ENCODE measurements at regions not wholly inside any gene's neighbourhood (a gene's known extent, or its start where the extent isn't known, plus 50 kb on each side); places are given as distances from the start of the nearest gene placed in this dataset.

DNA sequence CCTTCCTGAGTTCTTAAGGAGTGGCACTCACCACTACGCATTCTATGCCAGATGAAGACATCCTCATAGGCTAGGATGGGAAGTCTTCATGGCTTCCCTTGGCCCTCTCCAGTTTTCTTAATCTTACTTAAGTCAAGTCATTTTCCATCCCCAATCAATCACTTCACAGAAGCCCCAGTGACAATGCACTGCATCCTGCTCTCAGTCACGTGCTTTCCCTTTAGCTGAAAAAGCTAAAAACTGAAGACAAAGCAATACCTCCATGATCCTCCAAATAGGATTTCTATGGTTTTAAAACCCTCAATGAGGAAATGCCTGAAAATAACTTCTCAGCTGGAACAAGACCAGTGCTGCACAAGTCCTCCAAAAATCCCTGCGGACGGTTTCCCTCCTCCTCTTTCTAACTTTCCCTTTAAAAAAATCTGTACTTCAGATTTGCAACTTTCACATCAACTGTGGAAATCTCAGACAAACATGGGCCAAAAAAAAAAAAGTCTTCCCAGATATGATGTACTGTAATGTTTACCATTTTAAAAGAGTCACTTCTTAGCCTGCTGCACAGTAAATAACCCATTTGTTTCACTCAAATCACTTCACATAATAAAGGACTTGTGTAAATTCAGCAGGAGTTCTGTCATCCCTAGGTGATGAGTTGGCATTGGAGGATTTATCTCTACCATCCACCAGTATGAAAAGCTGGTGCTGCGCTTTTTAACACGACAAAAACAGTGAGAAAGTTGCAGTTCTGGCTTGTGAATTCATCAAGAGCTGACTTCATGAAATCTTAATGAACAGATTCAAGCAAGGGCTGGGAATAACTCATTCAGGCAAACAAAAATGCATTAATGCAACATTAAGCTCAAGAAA, 590.0 kb upstream of the NOX3 start:
- no peak for DNase-seq (ENCODE audit: low read depth)

DNA sequence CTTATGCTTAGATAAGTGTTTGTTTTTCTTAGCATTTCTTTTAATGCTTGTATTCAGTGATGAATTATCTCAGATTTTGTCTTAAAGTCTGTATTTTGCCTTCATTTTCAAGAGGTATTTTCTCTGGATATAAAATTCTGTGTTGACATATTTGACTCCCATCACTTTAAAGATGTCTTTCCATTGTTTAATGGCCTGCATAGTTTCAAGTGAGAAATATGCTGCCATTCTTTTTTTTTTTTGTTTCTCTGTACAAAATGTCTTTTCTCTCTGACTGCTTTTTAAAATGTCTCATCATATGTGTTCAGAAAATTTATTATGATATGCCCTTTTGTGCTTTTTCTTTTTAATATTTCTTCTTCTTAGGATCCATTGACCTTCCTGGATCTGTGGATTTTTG, 578.0 kb upstream of the NOX3 start:
- DNase-seq (ENCODE audit: low read depth) = no peak

DNA sequence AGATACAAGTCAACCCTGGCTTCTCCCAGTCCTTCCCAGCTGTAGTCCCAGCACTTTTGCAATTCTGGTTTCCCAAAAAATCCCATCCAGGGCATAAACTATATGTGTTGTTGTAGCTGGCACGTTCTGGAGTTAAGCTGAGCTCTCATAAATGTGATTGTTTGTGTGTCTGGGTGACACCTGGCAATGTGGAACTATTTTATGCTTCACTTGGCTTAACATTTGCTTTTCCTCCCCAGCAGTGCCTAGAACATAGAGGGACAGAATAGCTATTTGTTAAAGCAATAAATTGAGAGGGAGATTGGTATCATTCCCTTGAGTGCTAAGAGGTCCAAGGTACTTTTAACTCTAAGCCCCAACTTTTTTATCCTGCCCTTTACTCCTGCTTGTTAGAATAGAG, 575.9 kb upstream of the NOX3 start:
- DNase-seq (ENCODE audit: low read depth) = no peak

DNA sequence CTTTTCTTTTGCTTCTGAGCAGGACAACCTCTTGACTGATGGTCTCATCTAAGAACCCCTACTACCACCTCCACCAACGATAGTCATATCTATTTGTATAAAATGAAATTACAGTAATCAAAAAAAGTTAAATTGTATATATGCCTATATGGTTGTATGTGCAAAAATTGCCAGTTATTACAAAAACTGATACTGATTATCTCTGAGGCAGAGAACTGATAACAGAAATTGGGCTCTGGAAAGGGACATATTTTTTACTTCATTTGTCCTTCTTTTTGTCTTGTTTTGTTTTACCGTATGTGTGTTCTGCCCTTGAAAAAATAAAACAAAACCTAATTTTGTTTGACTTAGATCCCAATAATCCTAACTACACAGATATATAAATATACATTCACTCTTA, 574.4 kb upstream of the NOX3 start:
- no peak for DNase-seq (ENCODE audit: low read depth)

DNA sequence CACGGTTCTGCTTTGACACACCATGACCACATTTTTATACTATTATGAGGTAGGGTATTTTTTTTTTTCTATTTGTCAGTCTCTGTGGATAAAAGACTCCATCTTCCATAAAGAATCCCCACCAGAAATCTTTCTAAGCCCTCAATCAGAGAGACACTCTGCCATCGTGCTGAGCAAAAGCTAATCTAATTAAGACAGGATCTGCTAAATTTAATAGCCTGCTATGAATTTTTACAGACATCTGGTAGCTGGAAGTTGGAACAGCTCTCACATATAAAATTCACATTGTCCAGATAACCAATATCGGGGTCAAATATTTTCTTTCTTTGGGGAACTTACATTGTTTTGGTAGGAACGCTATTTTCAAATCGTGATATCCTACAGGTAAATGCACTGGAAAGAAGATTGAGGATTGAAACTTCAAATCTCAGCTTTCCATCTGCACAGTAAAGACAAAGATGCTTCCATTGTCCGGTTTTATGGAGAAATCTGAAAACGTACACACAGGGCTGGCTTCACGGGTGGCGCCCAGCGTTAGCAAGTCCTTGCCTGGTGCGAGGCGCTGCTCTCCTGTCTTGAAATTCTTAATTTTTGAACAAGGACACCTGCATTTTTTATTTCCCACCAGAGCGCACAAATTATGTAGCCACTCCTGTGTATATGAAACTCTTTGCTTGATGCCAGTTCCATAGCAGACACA, 573.8 kb upstream of the NOX3 start:
- no peak for DNase-seq (ENCODE audit: low read depth)

DNA sequence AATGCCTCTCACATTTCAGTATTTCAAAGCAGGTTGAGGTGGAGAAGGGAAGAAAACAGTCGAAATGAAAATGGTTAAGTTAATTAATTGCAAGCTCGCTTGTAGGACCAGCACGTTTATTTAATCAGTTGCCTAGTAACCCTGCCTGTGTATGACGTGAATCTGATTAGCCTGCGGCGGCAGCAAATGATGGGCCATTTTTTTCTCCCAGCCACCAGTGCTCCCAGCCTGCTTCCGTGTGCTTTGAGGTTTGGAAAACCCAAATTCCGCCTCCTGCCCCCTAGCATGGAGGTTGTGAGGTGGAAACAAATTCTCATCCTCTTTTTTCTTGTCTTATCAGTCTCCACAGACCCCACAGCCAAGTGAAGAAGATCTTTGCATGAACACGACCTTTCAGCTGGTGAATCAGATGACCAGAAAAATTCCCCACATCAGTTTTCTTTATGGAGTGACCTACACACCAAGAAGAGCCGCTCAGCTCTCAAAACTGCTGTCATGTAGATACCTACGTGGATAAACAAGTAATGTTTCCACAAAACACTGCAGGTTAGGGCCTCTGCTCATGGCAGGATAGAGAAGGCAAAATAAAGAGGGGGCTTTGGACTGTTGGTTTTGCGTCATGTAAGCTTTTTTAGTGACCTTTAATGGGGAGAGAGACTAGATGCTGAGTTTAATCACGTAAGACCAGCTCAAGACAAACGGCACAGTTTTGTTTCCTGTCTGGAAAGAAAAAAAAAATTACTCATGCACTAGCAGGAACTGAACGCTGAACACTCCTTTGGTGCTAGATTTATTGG, 572.9 kb upstream of the NOX3 start:
- no peak for DNase-seq (ENCODE audit: low read depth)

DNA sequence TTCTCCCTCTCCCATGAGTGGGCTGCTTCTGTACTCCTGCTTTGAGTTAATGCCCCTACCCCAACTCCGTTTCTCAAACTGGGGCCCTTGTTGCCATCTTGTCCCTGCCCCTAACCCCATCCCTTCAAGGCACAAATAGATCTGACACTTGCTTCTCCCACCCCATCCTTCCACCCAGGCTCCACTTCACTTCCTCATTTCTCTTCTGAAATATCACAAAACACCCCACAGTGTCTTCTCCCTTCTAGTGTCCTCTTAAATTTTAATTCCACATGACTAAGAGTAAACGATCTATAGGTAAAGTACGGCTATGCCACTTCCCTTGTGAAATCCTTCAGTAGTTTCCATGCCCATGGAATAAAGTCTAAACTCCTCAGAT, 571.6 kb upstream of the NOX3 start:
- DNase-seq (ENCODE audit: low read depth) = no peak

DNA sequence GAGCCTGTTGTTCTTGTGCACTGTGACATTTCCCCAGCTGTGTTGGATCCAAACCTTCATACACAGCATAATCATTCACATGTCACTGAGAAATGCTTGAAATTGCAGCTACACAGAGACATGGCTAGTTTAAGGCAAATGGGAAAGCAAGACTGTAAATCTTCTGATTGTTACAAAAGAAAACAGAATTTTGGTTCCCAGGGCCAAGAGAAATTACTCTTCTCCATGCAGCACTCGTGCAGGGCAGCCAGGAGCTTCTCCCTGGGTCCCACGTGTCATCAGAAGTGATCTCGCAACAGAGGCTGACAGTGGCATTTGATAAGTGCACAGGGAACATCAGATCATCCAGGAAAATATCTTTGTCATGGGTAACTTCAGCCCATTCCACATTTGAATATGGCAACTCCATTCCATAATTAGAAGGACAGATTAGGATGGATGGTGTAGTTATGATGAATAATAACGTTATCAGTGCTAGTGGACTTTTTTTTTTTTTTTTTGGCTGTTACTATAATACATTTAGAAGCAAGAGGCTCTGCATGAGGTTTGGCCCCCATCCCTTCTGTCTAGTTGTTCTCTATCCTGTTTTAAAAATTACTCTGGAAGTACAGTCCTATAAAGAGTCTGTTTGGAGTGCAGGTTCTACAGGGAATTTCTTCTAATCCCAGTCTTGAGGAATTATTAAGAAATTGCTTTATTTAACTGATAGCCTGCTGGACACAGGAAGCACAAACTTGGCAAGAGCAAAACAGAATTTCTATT, 571.0 kb upstream of the NOX3 start:
- DNase-seq (ENCODE audit: low read depth) = no peak

DNA sequence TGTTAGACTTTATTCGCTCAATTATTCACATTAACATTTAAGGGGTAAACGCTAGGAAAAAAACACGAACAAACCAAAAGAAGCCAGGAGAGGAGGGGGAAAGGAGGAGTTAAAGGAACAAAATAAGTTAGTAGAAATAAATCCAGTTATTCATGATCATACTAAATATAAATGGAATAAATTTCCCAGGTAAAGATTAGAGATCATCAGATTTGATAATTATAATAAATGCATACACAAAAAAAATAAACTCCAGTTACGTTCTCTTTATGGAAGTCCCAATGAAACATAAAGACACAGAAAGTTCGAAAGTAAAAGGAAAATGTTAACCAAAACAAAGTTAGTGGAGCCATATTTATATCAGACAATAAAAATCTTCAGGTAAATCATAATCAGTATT, 568.7 kb upstream of the NOX3 start:
- DNase-seq (ENCODE audit: low read depth) = no peak

DNA sequence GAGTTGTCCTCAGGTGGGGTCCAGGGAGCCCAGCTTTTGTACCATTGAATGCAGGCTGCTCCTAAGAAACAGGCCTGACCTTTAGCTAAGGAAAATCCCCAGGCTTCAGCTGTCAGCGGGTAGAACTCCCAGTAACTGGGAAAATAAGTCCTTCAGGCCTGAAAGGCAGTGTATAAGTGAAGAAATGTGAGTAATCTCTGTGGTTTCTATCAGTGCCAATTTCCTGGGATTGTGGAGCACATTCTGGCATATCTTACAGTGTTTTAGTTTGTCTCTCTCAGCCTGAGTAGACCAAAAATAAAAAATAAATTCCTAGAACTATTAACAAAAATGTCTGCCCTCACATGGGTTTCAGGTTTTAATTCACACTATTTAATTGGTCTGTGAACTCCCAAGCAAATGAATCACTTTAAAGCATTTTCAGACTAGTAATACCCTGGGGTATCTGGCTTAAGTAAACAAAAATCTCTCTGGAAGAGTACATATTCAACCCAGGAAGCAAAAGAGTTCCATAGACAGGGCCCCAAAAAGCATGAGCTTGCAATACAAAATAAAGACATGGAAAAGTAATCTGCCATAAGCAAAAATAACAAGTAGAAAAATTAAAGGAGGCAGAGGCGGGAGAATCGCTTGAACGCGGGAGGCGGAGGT, 566.2 kb upstream of the NOX3 start:
- peak; percentile 8 for DNase-seq (ENCODE audit: low read depth)

DNA sequence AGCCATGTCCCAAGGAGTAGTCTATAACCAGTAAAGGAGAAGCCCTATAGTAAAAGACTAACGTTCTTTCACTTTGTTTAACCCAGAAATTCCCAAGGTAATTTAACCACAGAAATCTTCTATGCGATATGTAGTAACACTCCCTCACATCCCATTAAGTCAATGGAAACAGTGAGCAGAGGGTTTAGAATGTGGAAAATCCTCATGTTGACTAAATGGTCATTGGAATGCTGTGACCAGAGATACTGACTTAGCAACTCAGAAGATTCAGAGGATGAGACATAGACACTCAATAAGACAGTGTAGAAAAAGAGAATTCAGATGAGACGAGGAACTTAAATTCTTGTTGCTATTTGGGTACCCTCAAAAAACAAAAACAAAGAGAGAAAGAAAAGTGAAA, 562.2 kb upstream of the NOX3 start:
- peak; percentile 5 for DNase-seq (ENCODE audit: low read depth)

DNA sequence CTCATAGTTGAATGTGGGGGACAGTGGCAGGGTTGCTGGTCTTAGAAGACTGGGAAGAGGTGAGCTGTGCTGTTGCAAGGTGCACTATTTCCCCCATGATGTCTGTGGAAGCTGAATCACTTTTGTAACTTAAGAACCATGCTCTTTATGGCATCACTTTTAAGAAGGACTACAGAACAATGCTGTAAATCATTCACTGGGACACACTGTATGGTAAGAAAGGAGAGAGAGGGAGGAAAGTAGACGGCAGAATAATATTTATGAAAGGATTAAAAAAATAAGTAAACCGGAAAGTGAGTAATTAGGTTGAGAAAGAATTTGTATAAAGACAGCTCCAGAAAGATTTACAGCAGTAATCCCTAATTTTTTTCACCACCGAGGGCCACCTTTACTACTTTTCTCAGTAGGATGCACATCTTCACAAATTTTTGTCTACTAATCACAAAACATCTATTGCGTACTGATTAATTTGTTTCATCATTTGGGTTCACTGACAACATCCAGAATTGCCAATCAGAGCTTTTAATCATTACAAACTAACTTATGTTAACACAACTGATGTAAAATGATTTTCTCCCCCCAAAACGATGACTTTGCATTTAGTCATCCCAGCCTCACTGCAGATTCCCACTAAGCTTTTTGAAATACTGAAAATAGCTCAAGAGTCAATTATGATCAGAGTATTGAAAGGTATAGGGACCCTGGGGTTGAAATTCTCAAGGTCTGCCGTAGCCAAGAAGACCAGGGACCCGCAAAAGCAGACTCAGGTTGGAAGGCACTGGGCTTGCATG, 560.7 kb upstream of the NOX3 start:
- DNase-seq (ENCODE audit: low read depth) = no peak

DNA sequence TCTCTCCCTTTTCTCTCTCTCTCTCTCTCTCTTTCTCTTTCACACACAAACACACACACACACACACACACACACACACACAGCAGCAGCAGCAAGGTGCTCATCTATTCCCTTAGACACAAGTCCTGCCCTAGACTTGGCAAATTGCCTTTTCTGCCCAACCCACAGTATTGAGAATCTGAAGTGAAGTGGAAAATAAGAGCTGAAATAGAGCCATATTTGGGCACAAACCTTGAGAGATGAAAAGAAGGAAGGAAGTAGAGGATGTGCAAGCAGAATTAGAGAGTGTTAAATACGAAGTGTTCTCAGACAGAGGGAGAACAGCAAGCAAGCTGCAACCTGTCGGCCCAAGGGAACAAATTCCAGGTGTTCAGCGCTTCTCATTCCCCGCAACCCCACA, 557.5 kb upstream of the NOX3 start:
- DNase-seq (ENCODE audit: low read depth) = no peak

DNA sequence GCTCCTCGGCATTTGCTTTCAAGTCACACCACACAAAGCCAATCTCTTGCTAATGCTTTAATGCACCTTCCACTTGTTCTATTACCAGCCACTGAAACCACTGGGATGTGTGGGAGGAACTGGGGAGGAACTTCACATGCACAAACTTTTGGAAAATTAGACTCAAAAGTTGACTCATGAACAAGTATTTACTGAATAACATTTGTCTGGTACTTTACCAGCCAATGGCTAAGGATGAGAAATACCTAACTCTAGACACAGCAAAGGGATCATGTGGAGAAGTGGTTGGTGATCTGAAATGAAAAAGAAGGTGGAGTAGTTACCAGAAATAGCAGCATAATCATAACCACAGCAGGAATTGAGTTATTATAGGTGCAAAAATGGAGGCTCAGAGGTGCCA, 554.0 kb upstream of the NOX3 start:
- no peak for DNase-seq (ENCODE audit: low read depth)

DNA sequence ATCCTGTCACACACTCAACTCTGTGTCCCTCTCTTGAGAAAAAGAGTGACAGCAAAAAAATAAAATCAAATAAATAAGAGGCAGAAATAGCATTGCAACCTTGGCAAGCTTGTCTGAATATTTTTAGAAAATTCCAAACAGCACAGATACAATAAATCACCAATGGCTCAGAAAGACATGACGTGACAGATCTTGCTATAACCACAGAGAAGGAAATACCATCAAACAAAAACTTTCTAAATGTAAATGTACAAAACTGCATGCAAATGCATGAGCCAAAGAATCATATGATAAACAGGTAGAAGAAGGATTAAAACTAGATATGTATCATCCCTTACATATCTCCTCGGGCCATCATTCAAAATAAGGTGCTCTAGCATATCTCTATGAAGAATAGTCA, 549.2 kb upstream of the NOX3 start:
- no peak for DNase-seq (ENCODE audit: low read depth)

DNA sequence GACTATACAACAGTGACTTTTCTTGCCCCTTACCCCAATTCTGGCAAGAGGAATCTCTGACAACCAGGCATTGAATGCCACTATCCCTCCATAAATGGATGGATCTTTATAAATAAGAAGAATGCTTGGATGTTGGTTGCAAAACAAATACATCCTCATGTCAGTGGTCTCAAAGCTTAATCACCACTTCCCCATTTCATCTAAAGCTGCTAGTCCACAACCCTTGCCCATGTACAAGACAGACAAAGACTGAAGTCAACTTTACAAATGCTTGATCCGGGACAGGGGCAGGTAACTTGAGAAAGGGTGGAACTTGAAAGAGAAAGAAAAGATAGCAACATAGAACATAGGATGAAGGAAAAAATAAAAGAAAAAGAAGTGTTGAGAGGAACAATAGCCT, 540.5 kb upstream of the NOX3 start:
- no peak for DNase-seq (ENCODE audit: low read depth)

DNA sequence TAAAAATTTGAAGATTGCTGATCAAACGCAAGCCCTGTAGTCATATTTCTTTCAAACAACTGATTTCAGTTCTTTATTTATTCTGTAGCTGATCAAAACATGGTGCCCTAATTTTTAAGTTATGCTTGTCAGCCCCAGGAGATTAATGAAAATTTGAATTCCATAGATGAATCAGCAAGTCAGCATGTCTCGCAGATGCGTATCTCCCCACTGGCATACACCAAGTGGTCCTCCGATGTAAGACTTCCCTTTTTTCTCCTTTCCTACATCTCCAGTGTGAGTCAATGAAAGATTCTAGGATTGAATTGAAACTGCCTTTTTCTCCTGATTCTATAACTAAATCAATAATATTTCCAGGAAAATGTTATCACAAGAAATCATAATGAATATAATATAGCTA, 539.6 kb upstream of the NOX3 start:
- no peak for DNase-seq (ENCODE audit: low read depth)

DNA sequence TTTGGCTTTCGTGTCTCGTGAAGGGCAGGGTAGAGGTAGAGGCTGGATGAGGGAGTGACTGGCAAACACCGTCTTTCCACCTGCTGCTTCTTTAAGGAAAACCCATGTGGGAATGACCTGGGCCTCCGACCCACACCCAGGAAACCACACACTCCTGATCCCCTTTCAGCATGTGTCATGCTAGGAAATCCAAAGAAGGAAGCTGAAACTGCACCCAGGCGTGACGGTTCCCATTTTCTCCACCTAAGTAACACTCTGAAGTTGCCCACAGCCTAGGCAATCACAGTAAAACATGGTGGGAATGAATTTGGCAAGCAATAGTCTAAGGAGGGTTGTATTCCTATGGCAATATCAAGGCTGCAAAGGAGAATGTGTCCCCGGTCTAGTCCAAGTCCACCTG, 538.4 kb upstream of the NOX3 start:
- no peak for DNase-seq (ENCODE audit: low read depth)

DNA sequence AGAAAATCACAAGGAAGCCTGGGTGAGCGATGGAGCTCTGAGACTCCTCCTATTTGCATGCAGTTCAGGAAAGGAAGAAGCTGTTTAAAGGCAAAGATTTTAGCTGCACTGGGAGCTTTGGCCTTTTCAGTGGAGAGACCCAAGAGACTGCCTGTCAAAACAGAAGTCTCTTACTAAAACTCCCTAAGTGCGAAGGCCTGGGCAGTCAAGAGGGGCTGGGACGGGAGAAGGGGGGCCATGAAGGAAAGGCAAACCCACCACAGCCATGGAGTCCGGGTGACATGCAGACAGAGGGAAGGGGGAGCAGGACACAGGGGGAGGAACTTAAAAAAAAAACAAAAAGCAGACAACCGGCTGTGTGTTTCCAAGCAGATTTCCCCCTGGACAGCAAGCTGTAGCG, 537.6 kb upstream of the NOX3 start:
- DNase-seq (ENCODE audit: low read depth) = no peak

DNA sequence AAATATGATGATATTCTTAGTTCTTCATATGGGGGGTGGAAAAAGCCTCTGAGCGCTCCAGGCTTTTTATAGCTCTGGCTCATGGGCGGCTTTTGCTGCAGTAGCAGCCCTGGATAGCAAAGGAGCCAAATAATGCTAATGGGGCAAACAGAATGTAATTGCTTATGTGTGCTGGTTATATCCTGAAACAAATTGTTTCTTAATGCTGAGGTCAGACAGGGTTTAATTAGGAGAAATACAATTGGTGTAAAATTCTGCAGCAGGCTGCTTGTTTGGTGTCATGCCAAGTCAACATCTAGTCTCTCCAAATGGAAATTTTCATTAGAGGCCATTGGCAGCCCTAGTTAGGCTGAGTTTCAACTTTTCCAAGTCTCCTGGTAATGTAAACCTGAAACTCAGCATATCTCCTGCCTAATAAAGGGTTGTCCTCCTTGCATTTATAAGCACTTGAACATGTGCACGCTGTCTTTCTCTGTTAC, 530.1 kb upstream of the NOX3 start:
- no peak for DNase-seq (ENCODE audit: low read depth)

DNA sequence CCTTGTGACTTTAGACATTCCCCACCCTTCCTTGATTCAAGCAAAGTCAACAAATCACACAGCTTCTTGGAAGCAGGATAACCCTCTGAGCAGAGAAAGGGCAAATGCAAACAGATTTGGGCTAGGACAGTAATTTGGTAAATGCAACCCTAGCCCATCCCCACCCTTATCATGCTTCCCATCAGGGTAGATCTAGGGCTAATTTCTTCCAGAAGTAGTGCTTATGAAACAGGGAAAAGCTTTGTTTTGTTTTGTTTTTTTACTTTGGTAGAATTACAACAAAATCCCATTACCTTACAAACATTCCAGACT, 525.1 kb upstream of the NOX3 start:
- no peak for DNase-seq (ENCODE audit: low read depth)
